Peyer's patch (tissue), 4 donors: ENCODE measurements at regions not wholly inside any gene's neighbourhood (a gene's known extent, or its start where the extent isn't known, plus 50 kb on each side); places are given as distances from the start of the nearest gene placed in this dataset.

Experiments used
- CTCF ChIP-seq, 6 experiments: fragments of 450-650 bp in 4 of 6; fragments of 200-600 bp in 2 of 6; sonication (generic) in 1 of 6; IDR thresholded peaks; one replicate each; pipeline ENCODE4 v1.5.1; 2017 to 2019; ENCODE audit warnings: antibody characterized with exemption in 6 of 6, mild to moderate bottlenecking in 3 of 6, moderate library complexity in 1 of 6
- POLR2A ChIP-seq, 2 donors: fragments of 450-650 bp; IDR thresholded peaks; one replicate each; pipeline ENCODE4 v1.5.1; 2017; ENCODE audit warnings: antibody characterized with exemption in 2 of 2, mild to moderate bottlenecking in 2 of 2, moderate library complexity in 2 of 2

- TF ChIP-seq CTCF (IDR thresholded peaks at IDR 0.05) (no peak), POLR2A (IDR thresholded peaks at IDR 0.05) (no peak)
Observed at GRCh38 chr3:87410110-87410509, 133.7 kb upstream of the POU1F1 start.
